Eye (tissue), 1 donor: ENCODE measurements at regions not wholly inside any gene's neighbourhood (a gene's known extent, or its start where the extent isn't known, plus 50 kb on each side); places are given as distances from the start of the nearest gene placed in this dataset.
"Not testable (repeated sequence)": the region's sequence is repeated elsewhere in the genome, so short reads cannot be mapped to it uniquely, and the experiment has no call there.

Source experiments
- DNase-seq: peaks from one replicate; pipeline ENCODE4 v3.0.0-alpha.2; 2015

- no peak for DNase-seq
Observed at GRCh38 chr9:96130970-96131369, 171.0 kb downstream of the HSD17B3 start.

- DNase-seq, result peak; percentile 85
Observed at GRCh38 chr9:96129747-96130146, 172.2 kb downstream of the HSD17B3 start.

- DNase-seq, result no peak
Observed at GRCh38 chr9:96128880-96129279, 173.1 kb downstream of the HSD17B3 start.

GRCh38 chr9:96126321-96126881, 175.6 kb downstream of the HSD17B3 start:
- peak; percentile 67 for DNase-seq

- no peak for DNase-seq
Observed at GRCh38 chr9:96125624-96126023, 176.4 kb downstream of the HSD17B3 start.

- DNase-seq, result peak; percentile 60
Observed at GRCh38 chr9:96122751-96123150, 179.2 kb downstream of the HSD17B3 start.

GRCh38 chr9:96122282-96122681, 179.7 kb downstream of the HSD17B3 start:
- no peak for DNase-seq

DNA sequence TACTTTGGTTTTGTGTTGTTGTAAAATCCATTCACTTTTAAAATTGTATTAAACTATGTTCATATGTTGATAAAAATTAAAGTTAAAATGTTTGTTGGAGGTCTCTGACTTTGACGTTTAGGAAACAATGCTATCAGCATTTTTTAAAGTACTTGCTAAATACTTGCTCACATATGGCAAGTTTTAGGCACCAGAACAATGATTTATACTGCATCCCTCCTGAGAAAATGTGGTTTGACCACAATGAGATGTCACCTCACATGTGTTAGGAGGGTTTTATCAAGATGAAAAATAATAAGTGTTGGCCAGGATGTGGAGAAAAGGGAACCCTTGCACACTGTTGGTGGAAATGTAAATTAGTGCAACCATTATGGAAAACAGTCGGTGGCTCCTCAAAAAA, 180.8 kb downstream of the HSD17B3 start:
- DNase-seq, result no peak

- DNase-seq, result no peak
Observed at GRCh38 chr9:96117398-96118080, 184.4 kb downstream of the HSD17B3 start.

DNA sequence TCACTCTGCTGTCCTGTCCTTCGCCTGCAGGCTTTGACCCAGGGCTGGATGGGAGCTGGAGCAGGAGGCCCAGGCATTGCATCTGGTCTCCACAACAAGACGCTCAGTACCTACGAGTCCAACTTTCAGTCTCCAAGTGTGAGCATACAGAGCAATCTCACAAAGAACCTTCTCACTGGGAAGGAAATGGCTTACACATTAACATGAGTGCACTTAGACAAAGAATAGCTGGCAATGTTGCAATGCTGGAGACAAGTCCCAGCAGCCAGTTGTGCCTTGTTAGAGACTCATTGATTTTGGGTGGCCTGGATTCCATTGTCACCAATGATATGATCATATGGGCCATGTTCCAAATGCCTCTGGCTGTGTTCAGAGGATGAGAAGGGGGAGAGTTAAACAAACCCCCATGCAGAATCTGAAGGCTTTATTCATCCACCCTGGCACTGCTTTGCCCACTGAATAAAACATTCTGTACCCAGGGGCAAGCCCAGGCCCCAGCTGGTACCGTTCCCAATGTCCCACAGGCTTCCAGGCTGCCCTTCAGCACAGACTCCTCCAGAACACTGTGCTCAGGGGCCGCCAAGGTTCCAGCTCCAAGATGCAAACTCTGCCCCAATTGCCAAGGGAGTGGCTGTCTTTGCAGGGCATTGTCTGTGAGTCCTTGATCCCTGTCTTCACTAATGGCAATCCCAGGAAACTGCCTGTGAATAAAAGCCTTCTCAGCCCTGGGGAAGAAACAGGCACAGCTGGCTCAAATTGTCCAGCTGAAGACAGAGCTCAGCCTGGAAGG, 185.5 kb downstream of the HSD17B3 start:
- DNase-seq, result peak; percentile 58

DNA sequence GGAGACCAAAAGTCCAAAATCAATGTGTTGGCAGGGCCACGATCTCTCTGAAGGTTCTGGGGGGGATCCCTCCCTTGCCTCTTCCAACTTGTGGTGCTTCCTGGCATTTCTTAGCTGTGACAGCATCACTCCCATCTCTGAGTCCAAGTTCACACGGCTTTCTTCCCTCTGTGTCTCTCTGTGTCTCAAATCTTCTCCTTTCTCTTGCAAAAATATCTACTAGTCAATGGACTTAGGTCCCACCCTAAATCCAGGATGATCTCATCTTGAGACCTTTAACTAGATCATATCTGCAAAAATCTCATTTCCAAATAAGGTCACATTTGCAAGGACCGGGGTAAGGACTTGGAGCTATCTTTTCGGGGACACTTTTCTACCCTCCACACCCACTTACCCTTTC, 186.1 kb downstream of the HSD17B3 start:
- no peak for DNase-seq

GRCh38 chr9:96113032-96113431, 188.9 kb downstream of the HSD17B3 start:
- no peak for DNase-seq

DNA sequence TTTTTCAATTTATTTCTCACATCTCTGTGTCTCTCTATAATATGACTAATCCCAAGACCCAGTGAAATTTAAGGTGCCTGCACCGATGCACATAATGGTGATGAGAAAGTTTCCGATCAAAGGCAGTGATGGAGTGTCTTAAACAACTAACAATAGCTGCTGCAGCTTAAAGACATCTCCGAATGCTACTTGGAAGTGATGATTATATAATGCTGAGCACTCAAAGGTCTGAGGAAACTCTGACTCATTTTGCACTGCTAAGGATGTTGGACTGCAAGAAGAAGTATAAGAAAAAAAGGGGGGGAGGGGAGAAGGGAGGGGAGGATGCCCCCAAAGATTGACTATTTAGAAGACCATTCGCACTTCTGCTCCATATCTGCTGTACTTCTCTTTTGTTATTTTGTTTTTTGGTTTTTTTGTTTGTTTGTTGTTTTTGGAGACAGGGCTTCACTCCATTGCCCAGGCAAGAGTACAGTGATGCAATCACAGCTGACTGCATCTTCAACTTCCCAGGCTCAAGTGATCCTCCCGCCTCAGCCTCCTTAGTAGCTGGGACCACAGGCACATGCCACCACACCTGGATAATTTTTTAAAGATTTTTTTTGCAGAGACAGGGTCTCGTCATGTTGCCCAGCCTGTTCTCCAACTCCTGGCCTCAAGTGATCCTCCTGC, 192.2 kb downstream of the HSD17B3 start:
- DNase-seq, result no peak

DNA sequence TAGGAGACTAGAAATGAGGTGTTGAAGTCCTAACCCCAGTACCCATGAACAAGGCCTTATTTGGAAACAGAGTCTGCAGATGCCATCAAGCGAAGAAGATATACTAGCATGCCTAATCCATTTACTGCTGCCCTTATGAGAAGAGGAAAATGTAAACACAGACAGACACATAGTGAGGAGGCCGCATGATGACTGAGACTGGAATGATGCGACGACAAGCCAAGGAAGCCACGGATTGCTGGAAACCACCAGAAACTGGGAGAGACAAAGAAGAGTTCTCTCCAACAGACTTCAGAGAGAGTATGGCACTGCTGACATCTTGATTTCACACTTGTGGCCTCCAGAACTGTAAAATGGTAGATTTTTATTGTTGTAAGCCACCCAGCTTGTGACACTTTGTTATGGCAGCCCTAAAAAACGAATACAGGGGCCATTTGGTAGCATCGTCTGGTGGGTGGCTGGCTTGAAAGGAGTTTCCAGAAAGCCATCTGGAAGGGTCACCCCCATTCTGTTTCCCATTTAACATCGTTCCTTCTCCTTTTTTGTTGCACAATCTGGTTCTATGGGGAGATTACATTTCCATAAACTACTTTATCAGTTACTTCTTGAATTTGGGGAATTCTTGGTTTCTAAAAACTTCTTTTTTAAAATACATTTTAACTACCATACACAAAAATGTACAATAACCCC, 193.1 kb downstream of the HSD17B3 start:
- no peak for DNase-seq

DNA sequence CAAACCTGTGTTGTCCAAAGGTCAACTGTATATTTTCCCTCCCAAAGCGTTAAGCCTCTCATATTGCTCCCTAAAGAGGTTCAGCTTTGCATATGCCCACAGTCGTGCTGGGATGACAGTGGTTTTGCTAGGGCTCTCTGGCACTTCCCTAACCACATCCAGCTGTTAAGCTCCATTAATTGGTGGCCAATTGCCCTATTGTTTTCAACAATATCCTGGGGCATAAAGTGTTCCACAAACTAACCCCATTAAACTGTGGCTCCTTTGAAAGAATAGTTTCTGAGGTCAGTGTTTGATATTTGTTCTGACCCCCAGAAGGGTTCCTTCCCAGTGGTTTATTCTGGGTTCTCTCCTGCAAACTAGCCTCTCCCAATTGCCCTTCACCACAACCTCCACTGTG, 194.5 kb downstream of the HSD17B3 start:
- DNase-seq, result no peak

DNA sequence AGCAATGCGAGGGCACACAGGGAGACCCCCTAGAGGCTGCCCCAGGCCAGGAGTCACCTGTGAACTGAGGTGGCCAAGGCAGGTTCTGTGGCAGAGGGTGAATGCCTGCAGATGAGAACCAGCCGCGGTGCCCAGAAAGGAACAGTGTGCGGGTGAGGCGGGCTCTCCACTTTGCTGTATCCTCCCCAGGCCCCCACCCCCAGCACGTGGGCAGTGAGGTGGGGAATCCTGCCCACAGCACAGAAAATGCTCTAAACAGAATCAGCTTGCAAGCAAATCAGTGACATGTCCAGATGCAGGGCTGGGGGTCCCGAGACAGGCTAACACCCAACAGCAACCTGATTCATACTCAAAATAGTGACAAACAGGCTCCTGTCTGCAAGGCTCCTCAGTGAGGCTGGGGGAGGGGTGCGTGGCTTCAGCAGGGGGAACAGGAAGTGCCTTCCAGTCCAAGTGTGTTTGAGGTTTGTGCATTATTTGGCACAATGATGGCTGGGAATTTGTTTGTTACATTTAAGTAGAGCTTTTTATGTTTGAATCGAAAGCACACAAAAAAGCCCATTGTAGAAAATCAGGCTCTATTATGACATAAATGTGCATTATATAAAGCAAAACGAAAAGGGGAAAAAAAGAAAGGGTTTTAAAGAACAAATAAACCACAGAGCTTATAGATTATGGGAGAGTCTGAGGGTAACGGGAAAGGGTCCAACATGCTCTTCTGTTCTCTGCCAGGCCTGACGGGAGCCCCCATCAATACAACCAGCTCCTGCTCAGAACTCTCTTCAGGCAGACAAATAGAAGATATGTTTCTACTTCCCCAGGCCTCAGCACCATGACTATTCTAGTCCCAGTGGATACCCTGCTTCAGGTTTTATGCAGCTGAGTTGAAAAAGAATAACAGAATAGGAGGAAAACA, 201.3 kb downstream of the HSD17B3 start:
- DNase-seq, result peak; percentile 37

DNA sequence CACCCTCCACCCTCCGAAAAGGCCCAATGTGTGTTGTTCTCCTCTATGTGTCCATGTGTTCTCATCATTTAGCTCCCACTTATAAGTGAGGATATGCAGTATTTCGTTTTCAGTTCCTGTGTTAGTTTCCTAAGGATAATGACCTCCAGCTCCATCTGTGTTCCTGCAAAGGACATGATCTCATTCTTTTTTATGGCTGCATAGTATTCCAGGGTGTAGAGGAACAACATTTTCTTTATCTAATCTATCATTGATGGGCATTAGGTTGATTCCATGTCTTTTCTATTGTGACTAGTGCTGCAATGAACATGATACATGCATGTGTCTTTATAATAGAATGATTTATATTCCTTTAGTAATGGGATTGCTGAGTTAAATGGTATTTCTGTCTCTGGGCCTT, 211.3 kb downstream of the HSD17B3 start:
- not testable (repeated sequence) for DNase-seq

- no peak for DNase-seq
Observed at GRCh38 chr9:96089452-96090085, 212.4 kb downstream of the HSD17B3 start.

- no peak for DNase-seq
Observed at GRCh38 chr9:96088510-96088909, 213.0 kb downstream of the ERCC6L2 start.

DNA sequence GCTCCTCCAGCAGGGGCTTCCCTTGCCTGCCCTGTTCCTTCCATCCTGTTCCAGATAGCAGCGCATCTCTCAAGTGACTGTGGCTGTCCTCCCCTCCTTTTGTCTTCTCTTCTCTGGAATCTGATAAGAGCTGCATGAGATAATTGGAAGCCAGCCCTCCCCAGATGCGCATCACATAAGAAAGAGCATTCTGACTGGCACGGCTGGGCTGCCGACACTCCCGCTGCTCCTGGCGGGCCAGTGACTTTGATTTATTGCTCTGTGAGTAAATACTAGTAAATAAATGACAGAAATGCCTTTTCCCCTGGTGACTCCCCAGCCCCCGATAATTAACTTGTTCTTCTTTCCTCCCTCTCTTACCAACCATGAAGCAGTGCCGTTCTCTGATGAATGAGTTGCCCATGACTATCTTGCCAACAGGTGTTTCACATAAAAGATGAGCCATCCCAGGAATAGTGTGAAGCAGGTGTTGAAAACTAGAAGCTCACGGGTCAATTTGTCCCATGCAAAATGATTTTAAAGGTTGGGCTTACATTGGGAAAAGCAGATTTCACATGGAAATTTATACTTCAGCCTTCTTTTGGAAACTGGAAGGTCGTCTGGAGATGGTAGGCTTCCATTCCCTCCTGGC, 212.3 kb downstream of the ERCC6L2 start:
- DNase-seq, result peak; percentile 51
